Stomach (tissue), 8 donors: ENCODE measurements at regions not wholly inside any gene's neighbourhood (a gene's known extent, or its start where the extent isn't known, plus 50 kb on each side); places are given as distances from the start of the nearest gene placed in this dataset.

ENCODE experiments used
- DNase-seq, 2 donors: peaks; one replicate each; pipeline versions ENCODE4 v3.0.0 to v3.0.0-alpha.2; 2013 to 2019
- H3K27ac ChIP-seq, 5 donors: fragments of 200-600 bp in 4 of 5; sonication (generic) in 4 of 5; one replicate each; pipeline ENCODE4 v1.5.1; 2013 to 2019; ENCODE audit warnings: mild to moderate bottlenecking in 1 of 5, moderate library complexity in 1 of 5
- H3K27me3 ChIP-seq, 3 donors: fragments of 200-600 bp; sonication (generic); one replicate each; pipeline ENCODE4 v1.5.1; 2017 to 2019; ENCODE audit warnings: mixed run types in 1 of 3
- H3K36me3 ChIP-seq, 4 donors: fragments of 200-600 bp; sonication (generic); 1 replicate in 3 of 4; 2 replicates in 1 of 4; pipeline ENCODE4 v1.5.1; 2016 to 2019
- H3K4me1 ChIP-seq, 4 donors: fragments of 200-600 bp; sonication (generic); one replicate each; pipeline ENCODE4 v1.5.1; 2016 to 2019
- H3K4me3 ChIP-seq, 4 donors: fragments of 200-600 bp; sonication (generic) in 3 of 4; one replicate each; pipeline ENCODE4 v1.5.1; 2016 to 2019; ENCODE audit warnings: mild to moderate bottlenecking in 1 of 4
- H3K9me3 ChIP-seq, 4 donors: fragments of 200-600 bp; sonication (generic); one replicate each; pipeline ENCODE4 v1.5.1; 2016 to 2019
- EP300 ChIP-seq: sonication (generic); formaldehyde crosslinking; IDR thresholded peaks from one replicate; pipeline ENCODE4 v1.6.1; 2017; ENCODE audit warnings: antibody characterized with exemption
- POLR2A ChIP-seq, 4 donors: fragments of 450-650 bp; IDR thresholded peaks; one replicate each; pipeline ENCODE4 v1.6.1; 2016; ENCODE audit warnings: antibody characterized with exemption in 4 of 4, control low read depth in 2 of 4, mild to moderate bottlenecking in 1 of 4, moderate library complexity in 1 of 4
- POLR2AphosphoS5 ChIP-seq, 3 donors: sonication (generic); formaldehyde crosslinking; IDR thresholded peaks; one replicate each; pipeline ENCODE4 v1.6.1; 2016; ENCODE audit warnings: antibody characterized with exemption in 3 of 3
- WGBS, 5 donors: extraction: QIAGEN DNeasy Blood & Tissue Kit in 3 of 5; methylation state at CpG; one replicate each; pipeline versions ENCODE4 v1.1.5 to v1.1.7; 2013 to 2018; 5-methylcytosine and 5-hydroxymethylcytosine counted together
- intact Hi-C: fragments of 100-400 bp; cut with DNase I; formaldehyde crosslinking; loops from one replicate; pipeline ENCODE4 v1.15.1; 2023; ENCODE audit warnings: low total_unique reads
- TF ChIP-seq, protein P1 (sequence below), 7 experiments: fragments of 450-650 bp in 4 of 7; fragments of 200-600 bp in 3 of 7; sonication (generic) in 3 of 7; IDR thresholded peaks; one replicate each; pipeline ENCODE4 v1.5.1; 2016 to 2019; ENCODE audit warnings: antibody characterized with exemption in 7 of 7, control low read depth in 2 of 7, mild to moderate bottlenecking in 1 of 7
- donor health status: healthy with polysubstance abuse.
- donor health status: Bipolar disorder and iron deficiency.
- donor health status: healthy.

DNA sequence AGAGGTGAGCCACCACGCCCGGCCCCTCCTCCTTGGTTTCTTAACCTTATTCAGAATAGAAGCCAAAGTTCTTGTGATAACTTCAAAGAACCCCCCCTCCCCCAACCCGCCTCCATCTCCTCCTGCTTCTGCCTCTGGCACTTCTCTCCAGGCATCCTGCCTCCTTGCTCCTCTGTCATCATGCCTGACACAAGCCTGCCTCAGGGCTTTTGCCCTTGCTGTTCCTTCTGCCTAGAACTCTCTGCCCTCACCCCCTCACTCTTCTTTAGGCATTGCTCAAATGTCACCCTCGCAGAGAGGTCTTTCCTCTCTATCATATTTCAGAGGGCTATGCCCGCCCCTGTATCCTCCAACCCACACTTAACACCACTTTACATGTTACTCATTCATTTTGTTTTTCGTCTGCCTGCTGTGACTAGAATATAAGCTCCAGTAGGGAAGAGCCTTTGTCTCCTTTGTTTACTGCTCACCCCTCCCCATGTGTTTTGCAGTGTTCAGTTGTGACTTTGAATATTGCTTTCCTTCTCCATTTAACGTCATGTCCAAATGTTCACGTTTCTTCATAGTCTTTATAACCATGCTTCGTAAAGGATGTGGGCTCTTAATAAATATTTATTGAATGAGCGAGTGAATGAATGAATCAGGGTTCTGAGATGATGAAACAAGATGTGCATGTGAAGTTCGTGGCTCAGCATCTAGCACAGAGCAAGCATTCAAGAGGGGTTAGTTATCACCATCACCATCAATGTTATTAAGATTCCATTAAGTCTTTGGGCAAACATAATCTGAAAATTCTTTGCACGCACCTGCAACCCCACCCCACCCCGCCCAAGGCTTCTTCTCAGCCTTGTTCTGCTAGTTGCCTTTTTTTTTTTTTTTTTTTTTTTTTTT lies 186.2 kb upstream of the WSCD1 start:
- Histone ChIP-seq H3K27me3 (peaks cover 0 to 20% (median 0%) of the 10 kb centered on the region in 3 donors), H3K27ac (no peak overlapping the region), H3K4me3 (no peak overlapping the region), H3K9me3 (no peaks in the 10 kb centered on the region), H3K4me1 (no peaks in the 10 kb centered on the region), H3K36me3 (no peaks in the 10 kb centered on the region)
- intact Hi-C loops, result no loop called here
- 62 to 69% (median 67%) methylated on average over 13 of the region's 13 CpGs for WGBS, 5 donors
- no peak for DNase-seq
- TF ChIP-seq EP300 (no peak), POLR2AphosphoS5 (IDR thresholded peaks at IDR 0.05) (no peak), POLR2A (IDR thresholded peaks at IDR 0.05) (no peak)
- TF ChIP-seq, protein P1, sequence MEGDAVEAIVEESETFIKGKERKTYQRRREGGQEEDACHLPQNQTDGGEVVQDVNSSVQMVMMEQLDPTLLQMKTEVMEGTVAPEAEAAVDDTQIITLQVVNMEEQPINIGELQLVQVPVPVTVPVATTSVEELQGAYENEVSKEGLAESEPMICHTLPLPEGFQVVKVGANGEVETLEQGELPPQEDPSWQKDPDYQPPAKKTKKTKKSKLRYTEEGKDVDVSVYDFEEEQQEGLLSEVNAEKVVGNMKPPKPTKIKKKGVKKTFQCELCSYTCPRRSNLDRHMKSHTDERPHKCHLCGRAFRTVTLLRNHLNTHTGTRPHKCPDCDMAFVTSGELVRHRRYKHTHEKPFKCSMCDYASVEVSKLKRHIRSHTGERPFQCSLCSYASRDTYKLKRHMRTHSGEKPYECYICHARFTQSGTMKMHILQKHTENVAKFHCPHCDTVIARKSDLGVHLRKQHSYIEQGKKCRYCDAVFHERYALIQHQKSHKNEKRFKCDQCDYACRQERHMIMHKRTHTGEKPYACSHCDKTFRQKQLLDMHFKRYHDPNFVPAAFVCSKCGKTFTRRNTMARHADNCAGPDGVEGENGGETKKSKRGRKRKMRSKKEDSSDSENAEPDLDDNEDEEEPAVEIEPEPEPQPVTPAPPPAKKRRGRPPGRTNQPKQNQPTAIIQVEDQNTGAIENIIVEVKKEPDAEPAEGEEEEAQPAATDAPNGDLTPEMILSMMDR (IDR thresholded peaks at IDR 0.05), result no peak

DNA sequence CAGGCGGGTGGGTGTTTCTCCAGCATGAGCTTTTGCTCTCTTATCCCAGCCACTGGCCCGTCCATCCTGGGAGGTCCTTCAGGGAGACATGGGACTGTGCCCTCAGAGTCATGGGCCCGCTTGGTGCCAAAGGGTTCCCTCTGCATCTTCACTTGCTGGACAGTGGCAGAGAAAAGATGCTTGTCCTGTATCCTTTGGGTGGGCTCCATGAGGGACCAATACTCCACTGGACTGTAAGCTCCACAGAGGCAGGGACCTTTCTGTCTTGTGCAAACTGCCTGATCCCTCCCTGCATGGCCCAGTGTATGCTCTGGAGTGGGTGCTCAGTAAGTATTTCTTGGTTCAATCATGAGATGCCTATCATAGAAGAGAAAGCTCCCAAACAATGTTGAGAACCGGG lies 184.8 kb upstream of the WSCD1 start:
- no peaks in the 10 kb centered on the region for H3K36me3 ChIP-seq
- TF ChIP-seq POLR2AphosphoS5 (IDR thresholded peaks at IDR 0.05) (no peak), POLR2A (IDR thresholded peaks at IDR 0.05) (no peak), EP300 (no peak)
- TF ChIP-seq, protein P1 (IDR thresholded peaks at IDR 0.05), result no peak
- 74 to 91% (median 85%) methylated on average over 4 of the region's 4 CpGs for WGBS, 5 donors

DNA sequence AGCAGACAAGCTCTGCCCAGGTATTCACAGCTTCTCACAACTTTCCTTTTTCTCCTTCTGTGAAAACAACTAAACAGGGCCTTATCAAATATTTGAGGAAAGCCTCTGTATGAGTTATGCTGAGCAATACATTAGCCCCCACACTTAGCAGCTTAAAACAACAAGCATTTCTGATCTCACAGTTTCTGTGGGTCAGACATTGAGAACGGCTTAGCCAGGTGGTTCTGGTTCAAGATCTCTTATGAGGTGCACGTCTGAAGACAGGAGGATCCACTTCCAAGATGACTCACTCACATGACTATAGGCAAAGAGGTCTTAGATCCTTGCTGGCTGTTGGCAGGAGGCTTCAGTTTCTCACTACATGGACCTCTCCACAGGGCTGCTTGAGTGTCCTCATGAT lies 181.4 kb upstream of the WSCD1 start:
- no peak for DNase-seq
- H3K36me3 ChIP-seq, result no peaks in the 10 kb centered on the region
- H3K9me3 ChIP-seq, result no peaks in the 10 kb centered on the region
- H3K27me3 ChIP-seq, result peaks cover 0 to 28% (median 0%) of the 10 kb centered on the region in 3 donors
- intact Hi-C loops, result no loop called here
- WGBS, 5 donors, result 47 to 67% (median 62%) methylated on average over 2 of the region's 2 CpGs
- TF ChIP-seq EP300, result no peak
- no peak for TF ChIP-seq POLR2AphosphoS5 (IDR thresholded peaks at IDR 0.05)
- TF ChIP-seq, protein P1 (IDR thresholded peaks at IDR 0.05), result no peak
- no peak for TF ChIP-seq POLR2A (IDR thresholded peaks at IDR 0.05)
- H3K27ac ChIP-seq, result no peak overlapping the region
- no peaks in the 10 kb centered on the region for H3K4me1 ChIP-seq
- H3K4me3 ChIP-seq, result no peak overlapping the region

More for the DNA sequence above, 184.8 kb upstream of the WSCD1 start:
- Histone ChIP-seq H3K27ac (no peak overlapping the region), H3K4me3 (no peak overlapping the region), H3K9me3 (no peaks in the 10 kb centered on the region), H3K27me3 (peaks cover 0 to 16% (median 0%) of the 10 kb centered on the region in 3 donors), H3K4me1 (no peaks in the 10 kb centered on the region)
- DNase-seq, result no peak
- intact Hi-C loops, result no loop called here

DNA sequence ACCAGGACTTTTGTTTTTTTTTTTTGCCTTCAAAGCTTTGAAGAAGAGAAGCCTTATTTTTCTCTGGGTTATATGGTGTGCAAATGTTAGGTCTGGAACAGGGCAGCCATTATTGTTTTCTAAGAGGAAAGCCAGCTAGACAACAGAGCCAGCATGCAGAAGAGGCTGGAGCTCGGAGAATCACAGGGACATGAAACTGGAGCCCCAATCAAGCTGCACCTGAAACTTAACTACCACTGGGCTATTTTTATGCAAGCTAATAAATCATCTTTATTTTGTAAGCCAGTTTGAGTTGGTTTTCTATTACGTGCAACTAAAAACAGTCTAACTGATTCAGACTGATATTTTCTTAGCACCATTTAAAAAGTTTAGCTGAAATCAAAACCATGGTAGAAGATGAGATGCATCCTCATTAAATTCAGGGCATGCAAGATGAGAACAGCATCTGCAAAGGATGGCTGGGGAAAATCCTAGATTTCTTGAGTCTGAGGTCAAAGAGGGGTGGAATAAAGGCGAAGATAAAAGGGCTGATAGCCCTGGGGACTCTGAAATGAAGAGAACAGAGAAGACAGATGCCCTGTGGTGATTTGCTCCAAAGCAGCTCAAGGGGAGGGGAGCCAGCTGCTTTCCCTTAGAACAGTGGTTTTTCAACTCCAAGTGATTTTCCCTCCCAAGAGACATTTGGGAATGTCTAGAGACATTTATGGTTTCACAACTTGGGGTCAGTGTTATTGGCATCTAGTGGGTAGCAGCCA lies 177.1 kb upstream of the WSCD1 start:
- no peak overlapping the region for H3K27ac ChIP-seq
- 33 to 57% (median 49%) methylated on average over 3 of the region's 3 CpGs for WGBS, 5 donors
- intact Hi-C loops, result no loop called here
- H3K4me3 ChIP-seq, result no peak overlapping the region
- H3K4me1 ChIP-seq, result no peaks in the 10 kb centered on the region
- H3K9me3 ChIP-seq, result no peaks in the 10 kb centered on the region
- TF ChIP-seq POLR2A (IDR thresholded peaks at IDR 0.05) (no peak), POLR2AphosphoS5 (IDR thresholded peaks at IDR 0.05) (no peak), EP300 (no peak)
- TF ChIP-seq, protein P1 (IDR thresholded peaks at IDR 0.05), result no peak
- peaks cover 0 to 28% (median 3%) of the 10 kb centered on the region in 3 donors for H3K27me3 ChIP-seq
- no peak for DNase-seq
- H3K36me3 ChIP-seq, result no peaks in the 10 kb centered on the region
